ENCODE measurements at regions not wholly inside any gene's neighbourhood (a gene's known extent, or its start where the extent isn't known, plus 50 kb on each side); places are given as distances from the start of the nearest gene placed in this dataset.
A peak's percentile ranks its signal among the peaks of the same experiment; 100 is the strongest.

GRCh38 chr11:76721755-76722677 is 51.5 kb upstream of the LRRC32 start:
- peak; percentile 90 for DNase-seq (ENCODE audit: low spot score)

DNA sequence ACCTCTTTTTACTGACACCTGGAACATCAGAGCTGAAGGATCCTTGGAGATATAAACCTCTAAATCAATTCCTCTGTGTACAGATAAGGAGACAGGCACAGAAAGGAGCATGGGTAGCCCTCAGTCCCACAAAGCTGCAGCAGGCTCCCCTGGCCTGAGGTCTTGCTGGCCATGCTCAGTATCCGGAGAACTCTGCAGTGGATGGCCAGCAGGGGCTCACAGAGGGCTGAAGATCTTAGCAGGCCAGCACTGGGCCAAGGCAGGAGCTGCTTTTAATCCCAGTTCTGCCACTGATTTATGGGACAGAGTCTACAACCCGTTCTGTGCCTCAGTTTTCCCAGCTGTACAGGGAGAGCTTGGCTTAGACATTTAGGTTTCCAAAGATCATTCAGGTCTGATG is 52.6 kb upstream of the LRRC32 start:
- no peak for DNase-seq (ENCODE audit: low spot score)

GRCh38 chr11:76723548-76723947 is 53.0 kb upstream of the LRRC32 start:
- no peak for DNase-seq (ENCODE audit: low spot score)

DNA sequence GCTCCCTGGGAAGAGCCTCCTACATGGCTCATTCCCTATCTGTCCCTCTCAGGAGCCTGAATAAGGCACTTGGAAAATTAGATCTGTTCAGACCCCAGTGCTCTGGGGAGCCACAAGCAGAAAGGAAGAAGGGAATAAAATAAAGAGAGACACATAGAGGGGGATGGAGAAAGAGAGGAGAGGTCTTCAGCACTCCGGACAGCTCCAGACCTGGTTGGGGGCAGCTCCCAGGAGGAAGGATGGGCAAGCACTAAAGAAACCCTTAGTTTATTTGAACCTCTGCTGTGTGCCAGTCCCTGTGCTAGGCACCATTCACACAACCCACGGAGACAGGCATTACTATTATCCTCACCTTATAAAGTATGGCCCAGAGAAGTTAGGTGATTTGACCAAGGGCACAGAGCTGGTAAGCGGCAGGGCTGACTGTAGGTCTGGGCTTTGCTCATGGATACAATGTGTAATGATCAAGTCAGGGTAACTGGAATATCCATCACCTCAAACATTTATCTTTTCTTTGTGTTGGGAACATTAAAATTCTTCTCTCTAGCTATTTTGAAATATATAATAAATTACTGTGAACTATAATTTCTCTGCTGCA is 53.7 kb upstream of the LRRC32 start:
- DNase-seq (ENCODE audit: low spot score) = no peak

- no peak for DNase-seq (ENCODE audit: low spot score)
These were observed 54.9 kb upstream of the TSKU start for GRCh38 chr11:76728227-76728626.

- DNase-seq (ENCODE audit: low spot score) = no peak
These were observed 54.4 kb upstream of the TSKU start for GRCh38 chr11:76728778-76729177.

- DNase-seq (ENCODE audit: low spot score) = no peak
These were observed 53.9 kb upstream of the TSKU start for GRCh38 chr11:76729214-76729613.

- no peak for DNase-seq (ENCODE audit: low spot score)
These were observed 52.1 kb upstream of the TSKU start for GRCh38 chr11:76730887-76731565.

DNA sequence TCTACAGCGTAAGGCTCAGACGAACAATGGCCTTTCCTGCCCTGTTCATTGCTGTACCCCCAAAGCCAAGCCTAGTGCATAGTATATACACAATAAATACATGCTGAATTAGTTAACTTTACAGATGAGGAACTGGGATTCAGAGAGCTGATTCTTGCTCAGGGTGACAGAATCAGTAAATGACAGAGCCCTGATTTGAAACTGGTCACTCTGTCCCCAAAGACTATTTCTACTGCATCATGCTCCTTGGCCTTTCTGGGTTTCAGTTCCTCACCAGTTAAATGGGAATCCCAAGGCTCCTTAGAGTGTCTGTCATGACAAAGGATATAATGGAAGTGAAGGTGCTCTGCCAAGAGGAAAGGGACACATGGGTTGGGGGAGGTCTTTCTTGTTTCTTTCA is 50.5 kb upstream of the TSKU start:
- DNase-seq (ENCODE audit: low spot score) = no peak

Data from cerebellar cortex (tissue), 1 donor.